ENCODE measurements at regions not wholly inside any gene's neighbourhood (a gene's known extent, or its start where the extent isn't known, plus 50 kb on each side); places are given as distances from the start of the nearest gene placed in this dataset.

- H3K4me2 ChIP-seq (ENCODE audit: insufficient read depth, low read length), result no peak overlapping the region
- peaks cover 53 to 87% of the 10 kb centered on the region in 2 experiments for H3K27me3 ChIP-seq (ENCODE audit: control insufficient read depth in 2 of 2, insufficient read depth in 2 of 2, low read length in 2 of 2)
- CTCF ChIA-PET (ENCODE audit: low intra/inter-chr PET ratio), result no interaction called here
- ATAC-seq, result no peak
- POLR2A ChIA-PET, result interaction anchor here (0.5 to 1.7 kb wide), 3 partner anchors 10 to 129 kb away, joined by 3 to 7 read pairs (median 3); no protein-coding TSS in a partner anchor
- no peak overlapping the region for H3K27ac ChIP-seq (ENCODE audit: extremely low read depth, low read depth, low read length)
- H3K4me1 ChIP-seq (replicated peaks in 1 of 2; ENCODE audit: control insufficient read depth in 2 of 2, insufficient read depth in 2 of 2, low read length in 2 of 2), result peaks cover 10 to 22% of the 10 kb centered on the region in 2 experiments; a peak in 4 of 5 replicates
- no TSS peak for BruUV-seq (replicated peaks)
- peak overlapping the region in 1 of 2 experiments; percentile 14; a peak in 1 of 4 replicates for H3K9ac ChIP-seq (ENCODE audit: insufficient read depth in 1 of 2, low read depth in 2 of 2, low read length in 2 of 2)
- no peak overlapping the region for H2AFZ ChIP-seq (ENCODE audit: low read depth, low read length)
- no peaks in the 10 kb centered on the region for H3K79me2 ChIP-seq (ENCODE audit: control insufficient read depth, insufficient read depth, low read length)
- no peaks in the 10 kb centered on the region for H3K36me3 ChIP-seq (ENCODE audit: control insufficient read depth, insufficient read depth, low read length)
- FAIRE-seq, result no peak
- H4K20me1 ChIP-seq (replicated peaks; ENCODE audit: control insufficient read depth, insufficient read depth, low read length), result peaks cover 28% of the 10 kb centered on the region
- in situ Hi-C loops (cut with MboI) (no loop called here), intact Hi-C loops (cut with micrococcal nuclease) (no loop called here)
- 10% methylated on average over 14 of the region's 14 CpGs for WGBS (ENCODE audit: insufficient coverage, low coverage, missing lambda C conversion rate)
- no peaks in the 10 kb centered on the region for H3K9me3 ChIP-seq (replicated peaks; ENCODE audit: control insufficient read depth, insufficient read depth, low read depth, low read length)
- no peak overlapping the region for H3K4me3 ChIP-seq
- TF ChIP-seq PPARD (CRISPR knock-in tag; IDR thresholded peaks at IDR 0.05), result no peak
- no peak for TF ChIP-seq RAD51 (IDR thresholded peaks at IDR 0.05; ENCODE audit: borderline replicate concordance, low read depth)
- DNase-seq (ENCODE audit: extremely low read depth in 1 of 4, low spot score in 3 of 4), result no peak
- H3K9me1 ChIP-seq (ENCODE audit: control insufficient read depth, insufficient read depth, low read length), result no peaks in the 10 kb centered on the region
These were observed 163.4 kb upstream of the IQSEC1 start for GRCh38 chr3:13236557-13237173.

GRCh38 chr3:13235897-13236296 is 162.7 kb upstream of the IQSEC1 start:
- Histone ChIP-seq H3K9ac (ENCODE audit: insufficient read depth in 1 of 2, low read depth in 2 of 2, low read length in 2 of 2) (0 out of 4 replicates have a peak overlapping the region, but pooled peaks of 1 of the 2 experiments have one; percentile 29), H3K27ac (ENCODE audit: extremely low read depth, low read depth, low read length) (no peak overlapping the region), H3K27me3 (ENCODE audit: control insufficient read depth in 2 of 2, insufficient read depth in 2 of 2, low read length in 2 of 2) (peaks cover 46 to 80% of the 10 kb centered on the region in 2 experiments), H3K36me3 (ENCODE audit: control insufficient read depth, insufficient read depth, low read length) (no peaks in the 10 kb centered on the region), H3K9me3 (replicated peaks; ENCODE audit: control insufficient read depth, insufficient read depth, low read depth, low read length) (no peaks in the 10 kb centered on the region), H3K4me1 (replicated peaks in 1 of 2; ENCODE audit: control insufficient read depth in 2 of 2, insufficient read depth in 2 of 2, low read length in 2 of 2) (peaks cover 10 to 22% of the 10 kb centered on the region in 2 experiments; a peak in 4 of 5 replicates), H3K4me3 (no peak overlapping the region), H3K9me1 (ENCODE audit: control insufficient read depth, insufficient read depth, low read length) (no peaks in the 10 kb centered on the region), H3K79me2 (ENCODE audit: control insufficient read depth, insufficient read depth, low read length) (no peaks in the 10 kb centered on the region), H3K4me2 (ENCODE audit: insufficient read depth, low read length) (no peak overlapping the region), H4K20me1 (replicated peaks; ENCODE audit: control insufficient read depth, insufficient read depth, low read length) (peaks cover 27% of the 10 kb centered on the region), H2AFZ (ENCODE audit: low read depth, low read length) (no peak overlapping the region)
- BruUV-seq (replicated peaks), result no TSS peak
- WGBS (ENCODE audit: insufficient coverage, low coverage, missing lambda C conversion rate), result 17% methylated on average over 11 of the region's 11 CpGs
- no peak for FAIRE-seq
- no peak for DNase-seq (ENCODE audit: extremely low read depth in 1 of 4, low spot score in 3 of 4)
- TF ChIP-seq NFIC (IDR thresholded peaks at IDR 0.05) (peak; percentile 92), NFIX (CRISPR knock-in tag; IDR thresholded peaks at IDR 0.05; ENCODE audit: low read depth) (peak; percentile 58), MAFK (IDR thresholded peaks at IDR 0.05; ENCODE audit: low read length) (no peak), PREB (CRISPR knock-in tag; IDR thresholded peaks at IDR 0.05) (no peak)
- CTCF ChIA-PET (ENCODE audit: low intra/inter-chr PET ratio), result no interaction called here
- in situ Hi-C loops (cut with MboI) (no loop called here), intact Hi-C loops (cut with micrococcal nuclease) (no loop called here)
- POLR2A ChIA-PET, result interaction anchor here (0.5 kb wide), 2 partner anchors 60 to 129 kb away, joined by 3 read pairs; no protein-coding TSS in a partner anchor
- ATAC-seq, result no peak

Measured in K562 (cell line).